ENCODE measurements at regions not wholly inside any gene's neighbourhood (a gene's known extent, or its start where the extent isn't known, plus 50 kb on each side); places are given as distances from the start of the nearest gene placed in this dataset.

DNA sequence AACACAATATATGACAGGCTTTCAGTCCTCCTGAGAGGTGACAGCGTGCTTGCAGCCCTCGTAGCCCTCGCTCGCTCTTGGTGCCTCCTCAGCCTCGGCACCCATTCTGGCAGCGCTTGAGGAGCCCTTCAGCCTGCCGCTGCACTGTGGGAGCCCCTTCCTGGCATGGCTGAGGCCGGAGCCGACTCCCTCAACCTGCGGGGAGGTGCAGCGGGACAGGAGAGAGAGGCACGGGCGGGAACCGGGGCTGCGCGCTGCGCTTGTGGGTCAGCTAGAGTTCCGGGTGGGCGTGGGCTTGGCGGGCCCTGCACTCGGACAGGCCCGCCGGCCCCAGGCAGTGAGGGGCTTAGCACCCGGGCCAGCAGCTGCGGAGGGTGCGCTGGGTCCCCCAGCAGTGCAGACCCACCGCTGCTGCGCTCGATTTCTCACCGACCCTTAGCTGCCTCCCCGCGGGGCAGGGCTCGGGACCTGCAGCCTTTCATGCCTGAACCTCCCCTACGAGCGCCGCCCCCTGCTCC is 60.4 kb upstream of the HRH1 start:
- TF ChIP-seq EZH2 (IDR thresholded peaks at IDR 0.05; ENCODE audit: insufficient read depth, poor library complexity, severe bottlenecking) (no peak), EZH2phosphoT487 (IDR thresholded peaks at IDR 0.05; ENCODE audit: insufficient read depth, low read depth) (no peak)

Data from GM23248 (cell line).